ENCODE measurements at regions not wholly inside any gene's neighbourhood (a gene's known extent, or its start where the extent isn't known, plus 50 kb on each side); places are given as distances from the start of the nearest gene placed in this dataset.

DNA sequence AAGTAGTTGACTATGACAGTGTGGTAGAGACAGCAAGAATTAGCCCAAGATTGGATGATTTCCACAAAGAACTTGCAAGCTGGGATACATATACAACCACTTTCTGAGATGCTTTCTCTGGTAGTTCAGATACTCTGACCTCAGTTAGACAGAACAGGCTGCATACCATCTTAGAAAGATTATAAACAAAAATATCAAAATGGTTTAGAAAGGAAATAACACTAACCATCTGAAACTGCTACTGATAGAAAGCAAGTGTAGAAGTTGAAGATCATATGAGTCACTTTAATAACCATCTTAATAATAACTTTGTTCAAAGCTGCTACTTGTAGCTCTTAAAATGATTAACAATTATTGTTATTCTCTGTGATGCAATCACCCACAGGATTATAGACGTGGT is 255.4 kb upstream of the TTC29 start:
- Histone ChIP-seq H2AFZ (ENCODE audit: control insufficient read depth, low read length) (no peak overlapping the region), H3K4me1 (ENCODE audit: control insufficient read depth, extremely low read depth, insufficient read depth, low read length) (no peaks in the 10 kb centered on the region), H3K9ac (ENCODE audit: control insufficient read depth, extremely low read depth, insufficient read depth, low read length) (no peak overlapping the region), H3K79me2 (ENCODE audit: control insufficient read depth, insufficient read depth, low read length) (no peaks in the 10 kb centered on the region), H4K20me1 (ENCODE audit: control insufficient read depth, extremely low read depth, insufficient read depth, low read length) (no peaks in the 10 kb centered on the region), H3K4me3 (ENCODE audit: control insufficient read depth in 2 of 3, extremely low read depth in 1 of 3, insufficient read depth in 2 of 3, low read depth in 1 of 3, low read length in 3 of 3) (no peak overlapping the region), H3K9me1 (ENCODE audit: control insufficient read depth, extremely low read depth, insufficient read depth, low read length) (no peaks in the 10 kb centered on the region), H3K36me3 (ENCODE audit: control insufficient read depth in 2 of 2, extremely low read depth in 1 of 2, insufficient read depth in 2 of 2, low read length in 2 of 2) (no peaks in the 10 kb centered on the region), H3K4me2 (ENCODE audit: control insufficient read depth, extremely low read depth, insufficient read depth, low read depth, low read length) (no peak overlapping the region), H3K27ac (ENCODE audit: control insufficient read depth, insufficient read depth, low read length) (no peak overlapping the region), H3K27me3 (ENCODE audit: control insufficient read depth, extremely low read depth, insufficient read depth, low read length) (no peaks in the 10 kb centered on the region), H3K9me3 (ENCODE audit: control insufficient read depth, low read depth, low read length) (no peaks in the 10 kb centered on the region)
- dilution Hi-C loops (cut with MboI; ENCODE audit: extremely low pct_ligation_motif_present, low sequenced_read_pairs): no loop called here
- TF ChIP-seq, protein P1, sequence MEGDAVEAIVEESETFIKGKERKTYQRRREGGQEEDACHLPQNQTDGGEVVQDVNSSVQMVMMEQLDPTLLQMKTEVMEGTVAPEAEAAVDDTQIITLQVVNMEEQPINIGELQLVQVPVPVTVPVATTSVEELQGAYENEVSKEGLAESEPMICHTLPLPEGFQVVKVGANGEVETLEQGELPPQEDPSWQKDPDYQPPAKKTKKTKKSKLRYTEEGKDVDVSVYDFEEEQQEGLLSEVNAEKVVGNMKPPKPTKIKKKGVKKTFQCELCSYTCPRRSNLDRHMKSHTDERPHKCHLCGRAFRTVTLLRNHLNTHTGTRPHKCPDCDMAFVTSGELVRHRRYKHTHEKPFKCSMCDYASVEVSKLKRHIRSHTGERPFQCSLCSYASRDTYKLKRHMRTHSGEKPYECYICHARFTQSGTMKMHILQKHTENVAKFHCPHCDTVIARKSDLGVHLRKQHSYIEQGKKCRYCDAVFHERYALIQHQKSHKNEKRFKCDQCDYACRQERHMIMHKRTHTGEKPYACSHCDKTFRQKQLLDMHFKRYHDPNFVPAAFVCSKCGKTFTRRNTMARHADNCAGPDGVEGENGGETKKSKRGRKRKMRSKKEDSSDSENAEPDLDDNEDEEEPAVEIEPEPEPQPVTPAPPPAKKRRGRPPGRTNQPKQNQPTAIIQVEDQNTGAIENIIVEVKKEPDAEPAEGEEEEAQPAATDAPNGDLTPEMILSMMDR (optimal IDR thresholded peaks at IDR 0.05 in 1 of 3, IDR thresholded peaks at IDR 0.05 in 1 of 3, conservative IDR thresholded peaks at IDR 0.05 in 1 of 3; ENCODE audit: extremely low read depth in 1 of 3, insufficient read depth in 2 of 3, low read length in 3 of 3): no peak
- TF ChIP-seq EZH2 (IDR thresholded peaks at IDR 0.05; ENCODE audit: low read length): no peak
- FAIRE-seq: no peak
- no peak for DNase-seq (ENCODE audit: low read depth, low spot score)

DNA sequence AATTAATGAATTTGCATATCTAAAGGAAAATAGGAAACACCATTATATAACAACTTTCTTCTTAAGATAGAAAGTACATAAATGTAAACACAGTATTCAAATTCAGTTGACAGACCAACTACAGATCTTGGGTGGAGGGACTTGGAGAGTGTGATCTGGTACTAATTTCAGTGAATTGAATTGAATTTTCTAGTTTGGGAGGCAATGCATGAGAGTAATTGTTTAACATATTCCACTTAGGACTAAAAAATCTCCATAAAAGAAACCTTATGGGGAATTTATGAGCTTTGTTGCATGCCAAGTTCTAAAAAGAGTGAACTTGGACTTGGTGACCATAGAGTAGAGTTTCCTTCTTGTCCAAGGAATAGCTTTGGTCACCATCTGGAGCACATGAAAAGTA is 261.1 kb upstream of the TTC29 start:
- Histone ChIP-seq H4K20me1 (ENCODE audit: control insufficient read depth, extremely low read depth, insufficient read depth, low read length) (no peaks in the 10 kb centered on the region), H3K4me1 (ENCODE audit: control insufficient read depth, extremely low read depth, insufficient read depth, low read length) (no peaks in the 10 kb centered on the region), H2AFZ (ENCODE audit: control insufficient read depth, low read length) (no peak overlapping the region), H3K27ac (ENCODE audit: control insufficient read depth, insufficient read depth, low read length) (no peak overlapping the region), H3K36me3 (ENCODE audit: control insufficient read depth in 2 of 2, extremely low read depth in 1 of 2, insufficient read depth in 2 of 2, low read length in 2 of 2) (no peaks in the 10 kb centered on the region), H3K27me3 (ENCODE audit: control insufficient read depth, extremely low read depth, insufficient read depth, low read length) (no peaks in the 10 kb centered on the region), H3K9ac (ENCODE audit: control insufficient read depth, extremely low read depth, insufficient read depth, low read length) (no peak overlapping the region), H3K4me2 (ENCODE audit: control insufficient read depth, extremely low read depth, insufficient read depth, low read depth, low read length) (no peak overlapping the region), H3K9me1 (ENCODE audit: control insufficient read depth, extremely low read depth, insufficient read depth, low read length) (no peaks in the 10 kb centered on the region), H3K9me3 (ENCODE audit: control insufficient read depth, low read depth, low read length) (no peaks in the 10 kb centered on the region), H3K4me3 (ENCODE audit: control insufficient read depth in 2 of 3, extremely low read depth in 1 of 3, insufficient read depth in 2 of 3, low read depth in 1 of 3, low read length in 3 of 3) (no peak overlapping the region), H3K79me2 (ENCODE audit: control insufficient read depth, insufficient read depth, low read length) (no peaks in the 10 kb centered on the region)
- dilution Hi-C loops (cut with MboI; ENCODE audit: extremely low pct_ligation_motif_present, low sequenced_read_pairs): no loop called here
- DNase-seq (ENCODE audit: low read depth, low spot score) (no peak), FAIRE-seq (no peak)
- TF ChIP-seq EZH2 (IDR thresholded peaks at IDR 0.05; ENCODE audit: low read length): no peak
- TF ChIP-seq, protein P1 (optimal IDR thresholded peaks at IDR 0.05 in 1 of 3, IDR thresholded peaks at IDR 0.05 in 1 of 3, conservative IDR thresholded peaks at IDR 0.05 in 1 of 3; ENCODE audit: extremely low read depth in 1 of 3, insufficient read depth in 2 of 3, low read length in 3 of 3): no peak
